ENCODE measurements at regions not wholly inside any gene's neighbourhood (a gene's known extent, or its start where the extent isn't known, plus 50 kb on each side); places are given as distances from the start of the nearest gene placed in this dataset.

DNA sequence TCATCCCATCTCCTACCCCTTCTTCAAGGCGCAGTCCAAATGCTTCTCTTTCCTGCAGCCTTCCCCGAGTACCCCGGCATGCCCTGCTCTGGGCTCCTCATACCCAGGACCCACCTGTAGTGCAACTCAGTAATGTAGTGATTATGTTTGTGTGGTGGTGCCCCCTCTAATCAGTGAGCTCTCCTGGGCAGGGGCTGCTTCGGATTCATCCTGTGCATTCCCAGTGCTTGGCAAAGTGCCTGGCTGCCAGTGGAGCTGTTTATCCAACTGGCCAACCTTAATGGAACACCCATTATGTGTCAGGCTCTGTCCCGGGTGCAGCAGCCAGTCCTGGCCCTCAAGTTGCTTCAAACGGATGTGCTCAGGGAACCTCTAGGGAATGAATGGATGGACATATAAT lies 174.4 kb upstream of the LINGO1 start:
- WGBS, 2 donors: 66 to 74% methylated on average over 6 of the region's 6 CpGs
- TF ChIP-seq, protein P1, sequence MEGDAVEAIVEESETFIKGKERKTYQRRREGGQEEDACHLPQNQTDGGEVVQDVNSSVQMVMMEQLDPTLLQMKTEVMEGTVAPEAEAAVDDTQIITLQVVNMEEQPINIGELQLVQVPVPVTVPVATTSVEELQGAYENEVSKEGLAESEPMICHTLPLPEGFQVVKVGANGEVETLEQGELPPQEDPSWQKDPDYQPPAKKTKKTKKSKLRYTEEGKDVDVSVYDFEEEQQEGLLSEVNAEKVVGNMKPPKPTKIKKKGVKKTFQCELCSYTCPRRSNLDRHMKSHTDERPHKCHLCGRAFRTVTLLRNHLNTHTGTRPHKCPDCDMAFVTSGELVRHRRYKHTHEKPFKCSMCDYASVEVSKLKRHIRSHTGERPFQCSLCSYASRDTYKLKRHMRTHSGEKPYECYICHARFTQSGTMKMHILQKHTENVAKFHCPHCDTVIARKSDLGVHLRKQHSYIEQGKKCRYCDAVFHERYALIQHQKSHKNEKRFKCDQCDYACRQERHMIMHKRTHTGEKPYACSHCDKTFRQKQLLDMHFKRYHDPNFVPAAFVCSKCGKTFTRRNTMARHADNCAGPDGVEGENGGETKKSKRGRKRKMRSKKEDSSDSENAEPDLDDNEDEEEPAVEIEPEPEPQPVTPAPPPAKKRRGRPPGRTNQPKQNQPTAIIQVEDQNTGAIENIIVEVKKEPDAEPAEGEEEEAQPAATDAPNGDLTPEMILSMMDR (IDR thresholded peaks at IDR 0.05; ENCODE audit: control extremely low read depth, extremely low read depth): no peak
- no peak for ATAC-seq (ENCODE audit: insufficient read depth, low FRiP score)

DNA sequence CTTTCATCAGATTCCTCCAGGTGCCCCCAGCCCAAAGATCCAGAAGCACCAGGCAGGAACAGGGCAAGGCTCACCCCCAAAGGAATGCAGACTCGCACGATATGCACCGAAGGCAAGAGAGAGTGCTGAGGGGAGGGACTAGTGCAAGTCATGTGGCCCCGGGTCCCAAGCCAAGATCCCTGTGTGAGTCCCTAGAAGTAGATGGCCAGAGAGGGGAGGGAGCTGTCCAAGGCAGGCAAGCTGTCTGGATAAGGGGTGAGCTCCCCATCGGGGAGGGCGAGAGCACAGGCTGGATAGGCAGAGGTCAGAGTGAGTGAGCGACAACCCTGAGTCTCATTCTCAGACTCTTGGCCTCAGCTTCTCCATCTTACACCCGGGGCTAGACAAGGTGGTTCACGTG lies 171.5 kb upstream of the LINGO1 start:
- no peak for ATAC-seq (ENCODE audit: insufficient read depth, low FRiP score)
- no peaks in the 10 kb centered on the region for H3K27me3 ChIP-seq (ENCODE audit: control insufficient read depth in 3 of 3, insufficient read depth in 3 of 3, low read length in 2 of 3)

More for the DNA sequence above, 174.4 kb upstream of the LINGO1 start:
- peak in 1 of 3 donors; percentile 19 for DNase-seq
- Histone ChIP-seq H3K36me3 (ENCODE audit: control insufficient read depth in 4 of 4, insufficient read depth in 4 of 4, low read length in 4 of 4) (no peaks in the 10 kb centered on the region), H3K27ac (ENCODE audit: low read depth in 1 of 2, low read length in 1 of 2) (no peak overlapping the region), H3K4me3 (no peak overlapping the region), H3K9me3 (ENCODE audit: control insufficient read depth in 4 of 4, insufficient read depth in 3 of 4, low read length in 3 of 4) (no peaks in the 10 kb centered on the region), H3K27me3 (ENCODE audit: control insufficient read depth in 3 of 3, insufficient read depth in 3 of 3, low read length in 2 of 3) (no peaks in the 10 kb centered on the region), H3K9ac (ENCODE audit: insufficient read depth in 1 of 2, low read length in 2 of 2) (no peak overlapping the region), H3K4me1 (ENCODE audit: control insufficient read depth in 5 of 5, insufficient read depth in 5 of 5, low read length in 5 of 5) (peaks cover 0 to 8% (median 0%) of the 10 kb centered on the region in 5 donors)

DNA sequence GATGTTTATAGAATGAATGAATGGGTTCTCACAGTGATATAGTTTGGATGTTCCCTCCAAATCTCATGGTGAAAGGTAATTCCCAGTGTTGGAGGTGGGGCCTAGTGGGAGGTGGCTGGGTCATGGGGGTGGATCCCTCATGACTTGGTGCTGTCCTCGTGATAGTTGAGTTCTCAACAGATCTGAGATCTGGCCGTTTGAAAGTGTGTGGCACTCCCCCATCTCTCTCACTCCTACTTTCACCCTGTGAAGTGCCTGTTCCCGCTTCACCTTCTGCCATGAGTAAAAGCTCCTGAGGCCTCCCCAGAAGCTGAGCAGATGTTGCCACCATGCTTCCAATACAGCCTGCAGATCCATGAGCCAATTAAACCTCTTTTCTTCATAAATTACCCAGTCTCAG lies 170.8 kb upstream of the LINGO1 start:
- Histone ChIP-seq H3K27me3 (ENCODE audit: control insufficient read depth in 3 of 3, insufficient read depth in 3 of 3, low read length in 2 of 3) (no peaks in the 10 kb centered on the region), H3K27ac (ENCODE audit: low read depth in 1 of 2, low read length in 1 of 2) (no peak overlapping the region), H3K36me3 (ENCODE audit: control insufficient read depth in 4 of 4, insufficient read depth in 4 of 4, low read length in 4 of 4) (no peaks in the 10 kb centered on the region), H3K9me3 (ENCODE audit: control insufficient read depth in 4 of 4, insufficient read depth in 3 of 4, low read length in 3 of 4) (no peaks in the 10 kb centered on the region), H3K9ac (ENCODE audit: insufficient read depth in 1 of 2, low read length in 2 of 2) (no peak overlapping the region), H3K4me1 (ENCODE audit: control insufficient read depth in 5 of 5, insufficient read depth in 5 of 5, low read length in 5 of 5) (peaks cover 0 to 8% (median 0%) of the 10 kb centered on the region in 5 donors), H3K4me3 (no peak overlapping the region)
- DNase-seq (no peak), ATAC-seq (ENCODE audit: insufficient read depth, low FRiP score) (no peak)
- TF ChIP-seq, protein P1 (IDR thresholded peaks at IDR 0.05; ENCODE audit: control extremely low read depth, extremely low read depth): no peak
- WGBS, 2 donors: 68 to 78% methylated on average over 3 of the region's 3 CpGs

More for the DNA sequence above, 171.5 kb upstream of the LINGO1 start:
- Histone ChIP-seq H3K27ac (ENCODE audit: low read depth in 1 of 2, low read length in 1 of 2) (no peak overlapping the region), H3K9ac (ENCODE audit: insufficient read depth in 1 of 2, low read length in 2 of 2) (no peak overlapping the region), H3K4me1 (ENCODE audit: control insufficient read depth in 5 of 5, insufficient read depth in 5 of 5, low read length in 5 of 5) (peaks cover 0 to 8% (median 0%) of the 10 kb centered on the region in 5 donors), H3K36me3 (ENCODE audit: control insufficient read depth in 4 of 4, insufficient read depth in 4 of 4, low read length in 4 of 4) (no peaks in the 10 kb centered on the region), H3K9me3 (ENCODE audit: control insufficient read depth in 4 of 4, insufficient read depth in 3 of 4, low read length in 3 of 4) (no peaks in the 10 kb centered on the region), H3K4me3 (no peak overlapping the region)
- peak in 2 of 3 donors; percentile 39 to 45 for DNase-seq
- 74 to 84% methylated on average over 9 of the region's 9 CpGs for WGBS, 2 donors
- TF ChIP-seq, protein P1 (IDR thresholded peaks at IDR 0.05; ENCODE audit: control extremely low read depth, extremely low read depth): no peak

DNA sequence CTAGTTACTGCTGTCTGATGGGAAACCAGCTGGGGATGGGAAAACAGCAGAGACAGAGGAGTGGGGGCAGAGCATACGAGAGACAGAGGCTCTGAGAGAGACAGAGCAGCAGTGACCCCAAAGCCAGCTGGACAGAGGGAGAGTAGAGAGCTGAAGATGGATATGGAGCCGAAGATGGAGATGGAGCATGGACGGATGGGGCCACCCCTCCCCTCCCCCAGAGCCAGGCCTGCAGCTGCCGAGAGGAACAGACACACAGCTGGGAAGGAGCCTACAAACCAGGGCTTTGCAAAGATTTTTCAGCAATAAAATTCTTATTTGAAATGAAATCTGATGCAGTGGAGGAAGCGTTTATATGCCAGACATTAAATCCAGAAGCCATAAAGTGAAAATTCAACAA lies 167.6 kb upstream of the LINGO1 start:
- peaks cover 0 to 8% (median 0%) of the 10 kb centered on the region in 5 donors for H3K4me1 ChIP-seq (ENCODE audit: control insufficient read depth in 5 of 5, insufficient read depth in 5 of 5, low read length in 5 of 5)
- TF ChIP-seq, protein P1 (IDR thresholded peaks at IDR 0.05; ENCODE audit: control extremely low read depth, extremely low read depth): no peak
- DNase-seq (no peak), ATAC-seq (ENCODE audit: insufficient read depth, low FRiP score) (no peak)
- 69 to 77% methylated on average over 5 of the region's 5 CpGs for WGBS, 2 donors
- H3K4me3 ChIP-seq: no peak overlapping the region
- H3K9ac ChIP-seq (ENCODE audit: insufficient read depth in 1 of 2, low read length in 2 of 2): no peak overlapping the region
- no peaks in the 10 kb centered on the region for H3K36me3 ChIP-seq (ENCODE audit: control insufficient read depth in 4 of 4, insufficient read depth in 4 of 4, low read length in 4 of 4)
- no peaks in the 10 kb centered on the region for H3K9me3 ChIP-seq (ENCODE audit: control insufficient read depth in 4 of 4, insufficient read depth in 3 of 4, low read length in 3 of 4)
- no peak overlapping the region for H3K27ac ChIP-seq (ENCODE audit: low read depth in 1 of 2, low read length in 1 of 2)
- H3K27me3 ChIP-seq (ENCODE audit: control insufficient read depth in 3 of 3, insufficient read depth in 3 of 3, low read length in 2 of 3): no peaks in the 10 kb centered on the region
